ENCODE measurements at regions not wholly inside any gene's neighbourhood (a gene's known extent, or its start where the extent isn't known, plus 50 kb on each side); places are given as distances from the start of the nearest gene placed in this dataset.

DNA sequence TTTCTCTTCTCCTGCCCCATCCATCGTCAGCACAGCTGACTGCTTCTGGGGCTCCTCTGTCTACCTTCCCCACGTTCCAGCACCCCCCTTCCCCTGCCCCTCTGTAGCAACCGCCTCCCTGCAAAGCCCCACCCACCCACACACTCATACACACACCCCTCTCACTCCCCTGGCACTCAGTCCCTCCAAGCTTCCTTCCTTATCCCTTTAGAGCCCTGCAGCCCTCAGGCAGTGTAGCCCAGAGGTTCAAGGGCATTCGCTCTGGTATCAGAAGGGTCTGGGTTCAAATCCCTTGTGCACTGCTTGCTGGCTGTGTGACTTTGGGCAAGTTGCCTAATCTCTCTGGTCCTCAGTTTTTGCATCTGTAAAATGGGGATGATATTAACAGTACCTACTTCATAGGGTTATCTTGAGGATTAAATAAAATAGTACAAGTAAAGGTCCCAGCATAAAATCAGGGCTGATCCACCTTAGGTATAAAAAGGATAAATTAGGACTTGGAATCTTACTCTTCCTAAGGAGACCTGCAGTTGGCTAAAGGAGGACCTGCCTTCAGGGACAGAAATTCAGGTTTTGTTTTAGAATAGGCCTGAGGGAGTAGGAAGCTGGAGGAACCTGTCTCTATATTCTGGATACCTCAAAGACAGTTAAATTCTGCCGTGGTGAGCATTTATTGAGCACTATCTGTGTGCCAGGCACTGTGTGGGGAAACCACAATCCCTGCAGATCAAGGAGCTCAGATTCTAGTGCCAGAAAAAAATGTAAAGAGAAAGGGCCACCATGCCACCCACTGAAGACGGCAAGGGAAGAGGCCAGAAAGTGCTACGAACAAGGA is 94.1 kb downstream of the SNX5 start:
- H3K27ac ChIP-seq, result peak overlapping the region; percentile 34 to 55
- no peak overlapping the region for H3K4me3 ChIP-seq
- TF ChIP-seq CTCF (IDR thresholded peaks at IDR 0.05), result no peak
- no peak for DNase-seq (ENCODE audit: low spot score)
- no peaks in the 10 kb centered on the region for H3K27me3 ChIP-seq
- H3K4me1 ChIP-seq, result peaks cover 0 to 41% of the 10 kb centered on the region in 2 donors
- H3K36me3 ChIP-seq, result no peaks in the 10 kb centered on the region
- no peaks in the 10 kb centered on the region for H3K9me3 ChIP-seq

DNA sequence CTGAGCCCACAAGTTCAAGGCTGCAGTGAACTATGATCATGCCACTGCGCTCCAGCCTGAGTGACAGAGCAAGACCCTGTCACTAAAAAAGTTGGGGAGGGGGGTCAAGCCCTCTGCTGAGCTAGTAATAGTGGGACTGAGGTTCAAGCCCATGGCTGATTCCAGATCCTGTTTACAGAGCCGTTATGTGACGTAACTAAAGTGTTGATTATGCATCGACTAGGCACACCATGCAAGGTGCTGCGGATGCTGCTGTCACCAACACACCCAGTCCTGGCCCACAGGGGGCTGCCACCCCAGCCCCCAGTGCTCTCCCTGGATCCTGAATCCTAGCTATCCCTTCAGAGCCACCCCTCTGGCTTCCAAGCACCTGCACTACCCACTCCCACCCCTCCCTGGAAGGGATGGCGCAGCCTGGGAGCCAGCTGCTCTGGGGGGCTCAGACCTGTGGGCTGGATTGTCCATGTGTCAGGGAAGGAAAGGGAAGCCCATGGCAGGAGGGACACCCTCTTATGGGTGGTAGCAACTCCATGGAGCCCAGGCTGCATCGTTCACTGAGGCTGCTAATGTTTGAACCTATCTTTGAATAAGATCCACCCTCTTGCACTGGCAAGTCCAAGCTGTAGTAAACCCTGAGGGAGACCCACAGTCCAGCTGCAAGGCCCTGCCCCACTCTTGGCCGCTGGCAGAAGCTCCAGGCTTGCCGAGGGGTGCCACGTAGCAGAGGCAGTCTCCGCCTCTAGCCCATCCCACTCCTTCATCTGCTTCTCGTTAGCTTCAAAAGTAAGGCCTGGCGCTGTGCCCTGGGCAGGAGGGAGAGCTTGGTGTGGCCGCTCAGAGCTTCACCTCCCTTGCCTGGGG is 95.0 kb downstream of the SNX5 start:
- Histone ChIP-seq H3K36me3 (no peaks in the 10 kb centered on the region), H3K9me3 (no peaks in the 10 kb centered on the region), H3K4me1 (peaks cover 0 to 36% of the 10 kb centered on the region in 2 donors), H3K4me3 (no peak overlapping the region), H3K27ac (peak overlapping the region; percentile 34 to 55), H3K27me3 (no peaks in the 10 kb centered on the region)
- no peak for TF ChIP-seq CTCF (IDR thresholded peaks at IDR 0.05)
- peak; percentile 83 for DNase-seq (ENCODE audit: low spot score)

DNA sequence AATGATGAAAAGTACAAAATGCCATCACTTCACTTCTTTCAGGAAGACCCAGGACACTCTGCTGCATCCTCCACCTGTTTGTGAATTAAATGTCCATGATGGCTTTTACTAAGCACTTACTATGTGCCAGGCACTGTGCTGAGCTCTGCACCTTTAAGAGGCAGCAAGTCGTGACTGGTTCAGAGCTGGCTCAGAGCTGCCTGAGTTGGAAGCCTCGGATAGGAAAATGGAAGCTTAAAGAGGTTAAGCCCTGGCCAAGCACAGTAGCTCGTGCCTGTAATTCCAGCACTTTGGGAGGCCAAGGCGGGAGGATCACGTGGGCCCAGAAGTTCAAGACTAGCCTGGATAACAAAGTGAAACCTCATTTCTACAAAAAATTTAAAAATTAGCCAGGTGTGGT is 95.6 kb downstream of the SNX5 start:
- no peaks in the 10 kb centered on the region for H3K36me3 ChIP-seq
- H3K27me3 ChIP-seq, result no peaks in the 10 kb centered on the region
- peaks cover 0 to 32% of the 10 kb centered on the region in 2 donors for H3K4me1 ChIP-seq
- no peak for TF ChIP-seq CTCF (IDR thresholded peaks at IDR 0.05)
- no peaks in the 10 kb centered on the region for H3K9me3 ChIP-seq
- DNase-seq (ENCODE audit: low spot score), result no peak
- no peak overlapping the region for H3K4me3 ChIP-seq
- H3K27ac ChIP-seq, result no peak overlapping the region

DNA sequence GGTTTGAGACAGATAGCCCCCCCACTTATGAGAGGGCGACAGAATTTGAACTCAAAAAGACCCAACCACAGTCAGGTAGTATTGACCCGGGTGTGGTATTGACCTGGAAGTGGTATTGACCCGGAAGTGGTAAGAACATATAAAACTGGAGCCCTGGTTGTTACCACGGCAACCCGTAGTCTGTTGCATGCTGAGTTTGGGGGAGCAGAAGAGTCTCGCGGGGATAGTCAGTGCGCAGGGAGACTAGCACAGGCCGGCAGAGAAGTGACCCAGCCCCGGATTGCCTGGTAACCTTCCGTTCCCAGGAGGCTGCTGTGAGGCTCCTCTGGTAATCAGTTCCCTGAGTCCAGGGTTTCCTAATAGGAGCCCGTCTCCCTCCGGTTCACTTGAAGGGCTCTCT is 96.2 kb downstream of the SNX5 start:
- no peaks in the 10 kb centered on the region for H3K27me3 ChIP-seq
- no peak for DNase-seq (ENCODE audit: low spot score)
- H3K36me3 ChIP-seq, result no peaks in the 10 kb centered on the region
- TF ChIP-seq CTCF (IDR thresholded peaks at IDR 0.05), result no peak
- H3K27ac ChIP-seq, result no peak overlapping the region
- H3K9me3 ChIP-seq, result no peaks in the 10 kb centered on the region
- no peak overlapping the region for H3K4me3 ChIP-seq
- H3K4me1 ChIP-seq, result peaks cover 0 to 32% of the 10 kb centered on the region in 2 donors

- peaks cover 0 to 32% of the 10 kb centered on the region in 2 donors for H3K4me1 ChIP-seq
- TF ChIP-seq CTCF (IDR thresholded peaks at IDR 0.05), result no peak
- no peaks in the 10 kb centered on the region for H3K36me3 ChIP-seq
- no peaks in the 10 kb centered on the region for H3K27me3 ChIP-seq
- no peak overlapping the region for H3K27ac ChIP-seq
- H3K9me3 ChIP-seq, result no peaks in the 10 kb centered on the region
- H3K4me3 ChIP-seq, result no peak overlapping the region
- DNase-seq (ENCODE audit: low spot score), result no peak
Observed at GRCh38 chr20:17871886-17872285, 96.7 kb downstream of the SNX5 start.

Measured in right atrium auricular region (tissue), 2 donors.